Glomerular visceral epithelial cell (primary cell): ENCODE measurements at regions not wholly inside any gene's neighbourhood (a gene's known extent, or its start where the extent isn't known, plus 50 kb on each side); places are given as distances from the start of the nearest gene placed in this dataset.

ENCODE experiments used
- DNase-seq: peaks from one replicate; pipeline ENCODE4 v3.0.0-alpha.2; 2016; ENCODE audit errors: extremely low spot score

DNA sequence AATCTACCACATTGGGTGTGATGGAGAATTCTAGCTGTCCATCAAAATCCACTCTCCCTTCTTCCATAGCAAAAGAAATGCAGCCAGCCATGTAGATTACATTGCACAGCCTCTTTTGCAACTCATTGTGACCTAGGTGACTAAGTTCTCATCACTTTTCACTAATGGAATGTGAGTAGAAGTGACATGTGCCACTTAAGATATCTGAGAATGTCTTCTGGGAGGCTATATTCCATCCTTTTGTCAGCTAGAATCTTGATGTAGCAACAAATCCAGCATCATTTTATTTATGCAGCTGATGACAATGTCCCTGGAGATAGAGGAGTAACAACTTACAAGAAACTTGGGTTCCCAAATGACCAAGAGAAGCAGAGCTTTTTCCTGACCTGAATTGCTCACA, 61.5 kb upstream of the API5 start:
- DNase-seq = no peak

DNA sequence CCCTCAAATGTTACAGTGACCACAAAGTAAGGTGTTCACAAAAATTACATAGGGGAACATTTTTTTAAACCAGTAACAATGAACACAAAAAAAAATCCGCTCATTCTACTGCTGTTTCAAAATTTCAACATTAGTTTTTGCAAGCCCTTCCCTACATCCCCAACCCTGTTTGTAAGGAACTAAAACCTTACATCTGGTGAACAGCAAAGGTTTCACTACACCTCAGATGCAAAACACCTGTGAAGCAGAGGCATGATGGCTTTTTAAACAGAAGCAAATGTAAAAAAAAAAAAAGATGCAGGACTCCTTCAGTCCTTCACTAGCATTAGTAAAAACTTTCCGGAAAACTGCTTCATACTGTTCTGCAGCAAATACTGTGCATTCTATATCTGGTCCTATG, 50.0 kb upstream of the API5 start:
- DNase-seq = no peak
